Endothelial cell (in vitro differentiated cells): ENCODE measurements at regions not wholly inside any gene's neighbourhood (a gene's known extent, or its start where the extent isn't known, plus 50 kb on each side); places are given as distances from the start of the nearest gene placed in this dataset.

Experiments used
- DNase-seq: peaks from one replicate; pipeline ENCODE4 v3.0.0; 2021; ENCODE audit warnings: low spot score
- H3K27ac Mint-ChIP-seq: one replicate; pipeline ENCODE4 v1.8.0; 2021; ENCODE audit warnings: mixed read lengths, inconsistent platforms; ENCODE audit not compliant: unreplicated experiment
- H3K27me3 Mint-ChIP-seq: one replicate; pipeline ENCODE4 v1.8.0; 2021; ENCODE audit warnings: mild to moderate bottlenecking, moderate library complexity, mixed read lengths, inconsistent platforms; ENCODE audit not compliant: unreplicated experiment
- H3K36me3 Mint-ChIP-seq: one replicate; pipeline ENCODE4 v1.8.0; 2021; ENCODE audit warnings: mild to moderate bottlenecking, low read depth, mixed read lengths, inconsistent platforms; ENCODE audit not compliant: unreplicated experiment
- H3K4me1 Mint-ChIP-seq: one replicate; pipeline ENCODE4 v1.8.0; 2021; ENCODE audit warnings: mild to moderate bottlenecking, mixed read lengths, inconsistent platforms; ENCODE audit not compliant: unreplicated experiment
- H3K4me3 Mint-ChIP-seq: one replicate; pipeline ENCODE4 v1.8.0; 2021; ENCODE audit warnings: mild to moderate bottlenecking, mixed read lengths, inconsistent platforms; ENCODE audit not compliant: unreplicated experiment
- H3K9me3 Mint-ChIP-seq: one replicate; pipeline ENCODE4 v1.8.0; 2021; ENCODE audit warnings: mixed read lengths, inconsistent platforms; ENCODE audit not compliant: unreplicated experiment
- CTCF ChIP-seq: fragments of 200-600 bp; sonication (generic); IDR thresholded peaks from one replicate; pipeline ENCODE4 v1.5.0; 2021; ENCODE audit warnings: antibody characterized with exemption; ENCODE audit not compliant: unreplicated experiment

GRCh38 chr16:77617996-77618395 lies 104.3 kb upstream of the NUDT7 start:
- Mint-ChIP-seq H3K27ac (no peak overlapping the region), H3K27me3 (peaks cover 2% of the 10 kb centered on the region)
- no peak for DNase-seq

GRCh38 chr16:77618951-77619350 lies 103.4 kb upstream of the NUDT7 start:
- no peak for DNase-seq
- no peak for TF ChIP-seq CTCF
- Mint-ChIP-seq H3K4me3 (no peak overlapping the region), H3K36me3 (no peaks in the 10 kb centered on the region), H3K27me3 (peaks cover 2% of the 10 kb centered on the region), H3K4me1 (no peaks in the 10 kb centered on the region), H3K27ac (no peak overlapping the region), H3K9me3 (no peaks in the 10 kb centered on the region)

More at GRCh38 chr16:77617996-77618395, 104.3 kb upstream of the NUDT7 start:
- Mint-ChIP-seq H3K36me3 (no peaks in the 10 kb centered on the region), H3K4me3 (no peak overlapping the region), H3K9me3 (no peaks in the 10 kb centered on the region), H3K4me1 (no peaks in the 10 kb centered on the region)
- TF ChIP-seq CTCF = no peak

- Mint-ChIP-seq H3K27me3 (no peaks in the 10 kb centered on the region), H3K27ac (no peak overlapping the region), H3K36me3 (no peaks in the 10 kb centered on the region), H3K4me1 (no peaks in the 10 kb centered on the region), H3K4me3 (no peak overlapping the region), H3K9me3 (no peaks in the 10 kb centered on the region)
- no peak for TF ChIP-seq CTCF
- no peak for DNase-seq
Measured at GRCh38 chr16:77624085-77624484, 98.2 kb upstream of the NUDT7 start.

GRCh38 chr16:77636615-77637014 lies 85.7 kb upstream of the NUDT7 start:
- peaks cover 2% of the 10 kb centered on the region for H3K27me3 Mint-ChIP-seq
- no peak for TF ChIP-seq CTCF
- H3K9me3 Mint-ChIP-seq = no peaks in the 10 kb centered on the region
- H3K4me3 Mint-ChIP-seq = no peak overlapping the region
- no peaks in the 10 kb centered on the region for H3K4me1 Mint-ChIP-seq
- no peaks in the 10 kb centered on the region for H3K36me3 Mint-ChIP-seq
- DNase-seq = no peak
- no peak overlapping the region for H3K27ac Mint-ChIP-seq

GRCh38 chr16:77637940-77638339 lies 84.4 kb upstream of the NUDT7 start:
- no peak overlapping the region for H3K4me3 Mint-ChIP-seq
- DNase-seq = no peak
- H3K36me3 Mint-ChIP-seq = no peaks in the 10 kb centered on the region
- peaks cover 4% of the 10 kb centered on the region for H3K4me1 Mint-ChIP-seq
- peaks cover 2% of the 10 kb centered on the region for H3K27me3 Mint-ChIP-seq
- no peak overlapping the region for H3K27ac Mint-ChIP-seq
- H3K9me3 Mint-ChIP-seq = no peaks in the 10 kb centered on the region
- TF ChIP-seq CTCF = no peak
